ENCODE measurements at regions not wholly inside any gene's neighbourhood (a gene's known extent, or its start where the extent isn't known, plus 50 kb on each side); places are given as distances from the start of the nearest gene placed in this dataset.
"Not testable (repeated sequence)": the region's sequence is repeated elsewhere in the genome, so short reads cannot be mapped to it uniquely, and the experiment has no call there.

DNA sequence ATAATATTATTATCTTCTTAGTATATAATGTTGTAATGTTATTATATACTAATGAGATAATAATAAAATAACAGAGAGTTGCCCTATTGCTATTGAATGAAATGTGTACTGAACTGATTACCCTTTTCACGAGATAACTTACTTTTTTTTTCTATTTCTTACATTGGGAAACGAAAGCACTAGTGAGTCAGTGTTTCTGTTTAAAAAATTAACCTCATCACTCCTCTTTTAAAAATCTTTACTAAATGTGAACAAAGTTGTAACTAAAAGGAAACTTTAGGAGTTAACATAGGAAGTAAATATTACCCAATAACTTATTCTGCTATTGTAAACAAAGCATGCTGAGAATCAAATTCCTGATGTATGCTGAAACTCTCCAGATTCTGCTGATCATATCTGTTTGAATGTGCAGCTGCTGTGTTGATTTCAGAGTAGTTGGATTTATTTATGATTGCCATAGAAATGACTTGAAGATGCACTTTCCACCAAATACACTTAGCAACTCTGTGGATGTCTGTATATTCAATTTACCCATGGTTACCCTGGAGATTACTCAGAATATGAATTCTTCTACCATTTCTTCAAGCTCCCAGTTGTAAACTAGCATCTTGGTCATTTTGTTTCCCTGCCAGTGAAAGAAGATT, 523.4 kb downstream of the TENT5A start:
- DNase-seq: peak; percentile 73

DNA sequence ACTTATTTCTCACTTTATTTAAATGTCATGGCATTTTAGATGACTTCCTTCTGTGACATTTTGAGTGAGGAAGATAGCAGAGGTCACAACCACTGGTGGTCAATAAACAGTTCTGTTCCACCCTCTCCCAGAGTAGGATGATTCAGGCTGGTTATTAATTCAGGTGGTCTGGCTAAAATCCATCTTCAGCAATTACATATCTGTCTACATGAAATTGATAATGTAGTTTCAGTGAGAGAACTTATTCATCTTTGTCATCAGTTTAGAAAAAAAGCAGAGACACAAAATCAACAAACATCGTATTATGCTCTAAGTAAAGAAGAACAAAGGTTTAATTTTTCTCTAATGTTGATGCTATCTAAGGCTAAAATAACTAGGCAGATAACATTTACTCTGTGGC, 525.5 kb downstream of the TENT5A start:
- DNase-seq: no peak

DNA sequence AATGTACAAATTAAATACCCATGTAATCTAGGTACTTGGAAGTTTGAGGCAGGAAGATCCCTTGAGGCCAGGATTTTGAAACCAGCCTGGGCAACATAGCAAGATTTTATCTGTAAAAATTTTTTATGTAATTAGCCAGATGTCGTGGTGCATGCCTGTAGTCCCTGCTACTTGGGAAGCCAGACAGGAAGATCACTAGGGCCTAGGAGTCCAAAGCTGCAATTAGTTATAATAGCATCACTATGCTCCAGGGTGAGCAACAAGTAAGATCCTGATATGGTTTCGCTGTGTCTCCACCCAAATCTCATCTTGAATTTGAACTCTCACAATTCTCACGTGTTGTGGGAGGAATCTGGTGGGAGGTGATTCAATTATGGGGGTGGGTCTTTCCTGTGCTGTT, 535.8 kb downstream of the TENT5A start:
- DNase-seq: no peak

DNA sequence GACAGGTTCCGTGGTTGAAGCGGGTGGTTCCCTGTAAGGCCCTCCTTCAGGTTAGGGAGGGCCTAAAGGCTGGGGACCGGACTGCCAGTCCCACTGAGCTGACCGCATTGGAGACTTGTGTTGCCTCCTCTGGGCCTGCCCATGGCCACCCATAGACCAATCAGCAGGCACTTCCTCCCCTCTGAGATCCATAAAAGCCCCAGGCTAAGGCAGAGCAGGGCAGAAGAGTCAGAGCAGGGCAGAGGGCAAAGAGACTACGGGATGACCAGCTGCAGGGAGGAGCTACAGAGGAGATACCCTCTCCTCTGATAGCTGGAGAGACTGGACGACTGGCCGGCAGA, 537.4 kb downstream of the TENT5A start:
- no peak for DNase-seq

DNA sequence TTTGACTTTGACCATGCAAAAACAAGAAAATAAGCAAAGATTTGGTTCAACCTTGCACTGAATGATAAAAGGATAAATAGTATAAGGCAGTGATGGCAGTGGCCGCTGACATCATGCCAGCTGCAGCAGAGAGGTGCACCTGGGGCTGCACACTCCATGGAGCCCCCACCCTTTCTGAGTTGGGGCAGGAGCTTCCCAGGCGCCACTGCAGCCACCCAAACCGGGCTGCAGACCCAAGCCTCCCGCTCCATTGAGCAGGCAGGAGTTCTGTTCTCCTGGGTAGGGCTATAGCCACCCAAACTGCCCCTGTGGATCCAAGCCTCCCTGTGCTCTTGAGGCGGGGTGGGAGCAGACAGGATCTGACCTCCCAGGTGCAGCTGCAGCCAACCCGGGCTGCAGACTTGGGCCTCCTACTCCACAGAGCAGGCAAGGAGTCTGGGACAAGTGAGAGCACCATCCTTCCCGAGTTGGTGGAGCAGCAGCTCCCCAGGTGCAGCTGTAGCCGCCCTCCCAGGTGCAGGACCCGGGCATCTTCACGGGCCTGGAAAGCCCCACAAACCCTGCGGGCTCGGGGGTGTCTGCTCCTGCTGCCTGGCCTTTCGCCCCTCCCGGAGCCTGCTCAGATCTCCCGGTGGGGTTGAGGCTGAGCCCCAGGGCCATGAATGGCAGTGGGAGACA, 537.9 kb downstream of the TENT5A start:
- no peak for DNase-seq

DNA sequence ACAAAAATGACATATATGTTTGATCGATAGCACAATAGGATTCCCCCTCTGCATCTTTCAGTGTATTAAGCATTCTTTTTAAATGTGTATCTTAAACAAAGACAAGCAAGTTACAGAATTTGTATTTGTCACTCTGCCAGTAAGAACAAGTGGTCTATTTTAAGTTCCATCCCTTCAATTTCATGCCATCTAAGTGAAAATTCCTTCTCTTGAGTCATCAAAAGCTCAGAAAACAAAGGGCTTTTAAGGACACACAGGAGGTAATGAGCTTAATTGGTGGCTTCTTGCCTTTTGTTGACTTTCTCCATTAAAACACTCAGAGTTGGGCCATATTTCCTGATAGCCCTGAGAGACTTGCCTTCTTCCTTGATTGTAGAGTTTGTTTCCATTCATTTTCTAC, 547.8 kb downstream of the TENT5A start:
- peak; percentile 61 for DNase-seq

DNA sequence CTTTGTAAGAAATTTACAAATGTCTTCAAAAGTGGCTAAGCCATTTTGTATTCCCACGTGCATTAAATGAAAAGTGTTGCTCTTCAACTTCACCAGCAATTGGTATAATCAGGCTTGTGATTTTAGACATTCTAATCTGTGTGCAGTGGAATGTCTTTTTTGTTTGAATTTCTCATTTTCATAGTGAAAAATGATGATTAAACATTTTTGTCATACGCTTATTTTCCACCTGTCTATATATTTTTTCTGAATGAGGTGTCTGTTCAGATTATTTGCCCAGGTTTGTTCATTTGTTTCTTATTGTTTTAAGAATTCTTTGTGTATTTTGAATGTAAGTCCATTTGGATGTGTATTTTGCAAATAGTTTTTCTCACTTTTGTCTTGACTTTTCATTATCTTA, 558.1 kb downstream of the TENT5A start:
- DNase-seq: no peak

DNA sequence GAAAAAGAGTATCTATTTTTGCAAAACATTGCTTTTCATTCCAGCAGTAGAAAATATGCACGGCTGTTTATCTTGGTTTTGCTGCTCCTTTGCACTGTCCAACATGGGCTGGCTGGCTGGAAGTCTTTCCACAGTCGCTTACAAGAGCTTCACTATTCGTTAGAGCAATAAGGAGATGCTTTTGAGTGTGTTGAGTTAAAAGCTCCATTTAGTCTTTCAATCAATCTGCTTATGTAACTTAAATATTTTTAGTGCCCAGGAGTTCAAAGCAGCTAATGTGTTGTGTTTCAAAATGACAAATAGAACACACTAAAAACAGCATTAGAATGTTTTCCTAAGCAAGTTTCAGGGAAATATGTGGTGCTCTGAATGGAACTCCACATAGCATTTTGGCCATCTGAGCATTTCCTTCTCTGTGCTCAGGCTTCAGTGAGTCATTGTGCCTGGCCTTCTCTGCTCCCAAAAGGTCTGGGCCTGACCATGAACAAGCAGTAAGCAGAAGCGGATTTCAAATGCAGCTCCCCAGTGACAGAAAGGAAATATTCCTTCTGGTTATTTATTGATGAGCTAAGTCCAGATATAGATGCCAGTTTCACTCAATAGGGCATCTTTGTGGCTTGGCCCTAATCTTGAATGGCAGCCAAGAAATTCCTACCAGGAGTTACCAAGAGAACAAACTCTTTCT, 580.3 kb downstream of the TENT5A start:
- DNase-seq: peak; percentile 62

DNA sequence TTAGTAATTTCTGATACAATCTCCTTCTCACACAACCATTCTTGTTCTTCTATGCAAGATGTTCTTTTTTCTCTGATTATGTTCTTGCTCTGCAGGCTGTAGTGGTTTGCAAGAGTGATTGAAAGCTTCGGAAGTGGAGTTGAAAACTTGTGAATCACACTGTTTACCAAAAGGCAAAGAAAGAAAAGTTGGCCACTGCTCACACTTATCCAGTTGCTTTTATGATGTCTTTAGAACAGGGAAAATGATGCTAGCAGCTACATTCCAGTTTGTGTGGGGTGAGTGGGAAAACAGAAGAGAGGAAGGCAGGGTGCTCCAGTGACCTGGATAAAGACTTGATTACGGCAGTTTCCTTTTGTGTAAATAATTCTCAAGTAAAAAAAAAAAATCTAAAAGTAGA, 583.3 kb downstream of the TENT5A start:
- peak; percentile 42 for DNase-seq

DNA sequence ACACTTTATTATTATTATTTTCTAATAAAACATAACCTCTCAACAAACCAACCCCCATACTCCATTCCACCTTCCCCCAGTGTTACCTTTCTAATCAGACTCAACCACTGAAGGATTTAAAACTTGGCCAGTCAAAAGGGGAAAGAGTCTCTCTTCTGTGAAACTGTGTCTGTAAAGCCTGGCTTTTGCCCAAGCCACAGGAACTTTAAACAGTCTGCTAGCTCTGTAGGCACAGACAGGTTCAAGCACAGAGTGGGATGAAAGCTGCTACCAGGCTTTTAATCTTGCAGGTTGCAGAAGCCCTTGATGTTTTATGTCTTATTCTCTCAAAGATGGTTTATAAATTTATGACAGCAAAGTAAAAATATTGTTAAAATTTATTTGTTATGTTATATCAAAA, 585.7 kb downstream of the TENT5A start:
- peak; percentile 67 for DNase-seq

DNA sequence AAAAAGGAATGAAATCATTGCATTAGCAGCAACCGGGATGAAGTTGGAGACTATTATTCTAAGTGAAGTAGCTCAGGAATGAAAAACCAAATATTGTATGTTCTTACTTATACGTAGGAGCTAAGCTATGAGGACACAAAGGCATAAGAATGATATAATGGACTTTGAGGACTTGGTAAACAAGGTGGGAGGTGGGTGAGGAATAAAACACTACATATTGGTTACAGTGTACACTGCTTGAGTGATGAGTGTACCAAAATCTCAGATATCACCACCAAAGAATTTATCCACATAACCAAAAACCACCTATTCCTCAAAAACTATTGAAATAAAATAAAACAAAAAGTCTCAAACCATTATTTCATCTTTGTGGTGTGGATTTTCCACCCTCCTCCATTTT, 593.5 kb downstream of the TENT5A start:
- DNase-seq: peak; percentile 3

DNA sequence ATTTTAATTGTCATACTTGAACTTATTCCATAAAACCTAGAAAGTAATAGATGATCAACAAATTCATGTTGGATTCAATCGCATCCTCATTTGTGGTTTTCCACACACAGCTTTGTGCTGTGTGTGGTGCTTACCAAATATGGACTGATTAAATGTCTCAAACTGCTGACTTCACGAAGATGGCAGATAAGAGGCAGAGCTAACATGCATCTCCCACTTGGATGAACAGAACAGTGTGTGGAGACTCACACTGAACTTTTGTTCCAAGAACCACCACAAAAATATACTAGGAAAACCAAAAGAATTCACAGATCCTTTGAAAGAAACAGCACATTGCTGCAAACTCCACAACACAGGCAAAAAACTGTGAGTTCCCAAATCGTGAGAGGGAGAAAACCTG, 603.7 kb downstream of the TENT5A start:
- peak; percentile 48 for DNase-seq

DNA sequence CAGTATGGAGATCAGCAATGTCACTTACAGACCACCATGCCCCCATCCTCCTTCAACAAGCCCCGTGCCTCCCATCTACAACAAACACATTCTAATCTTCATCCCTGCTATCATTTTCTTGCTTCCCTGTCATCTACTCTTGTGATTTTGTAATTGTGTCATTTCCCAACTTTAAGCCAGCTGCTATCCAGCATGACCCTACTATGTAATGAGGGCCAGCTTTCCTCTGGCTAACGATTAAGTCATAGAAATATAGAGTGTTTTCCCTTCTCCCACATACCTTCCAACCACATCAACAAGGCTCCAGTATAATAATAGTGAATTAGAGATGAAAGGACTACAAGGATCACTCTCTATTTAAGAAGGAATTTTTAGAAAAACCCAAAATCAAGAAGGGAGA, 607.0 kb downstream of the TENT5A start:
- DNase-seq: peak; percentile 11

DNA sequence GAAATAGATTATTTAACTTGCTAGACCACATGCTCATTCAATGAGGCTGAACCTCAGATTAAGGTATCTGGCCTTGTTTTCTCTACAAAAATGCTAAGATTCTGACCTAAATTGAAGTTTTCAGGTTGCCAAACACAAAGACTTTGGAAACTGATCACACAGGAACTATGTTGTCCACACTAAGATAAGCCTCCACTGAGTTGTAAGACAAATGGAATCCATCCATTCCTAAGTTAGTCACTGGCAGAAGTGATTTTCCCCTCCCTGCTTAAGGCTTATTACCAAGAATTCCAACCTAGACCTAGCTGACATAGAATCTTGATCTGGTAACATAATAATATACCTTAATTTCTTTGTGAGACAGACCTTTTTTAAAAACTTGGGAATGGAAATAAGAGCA, 608.1 kb downstream of the TENT5A start:
- peak; percentile 9 for DNase-seq

DNA sequence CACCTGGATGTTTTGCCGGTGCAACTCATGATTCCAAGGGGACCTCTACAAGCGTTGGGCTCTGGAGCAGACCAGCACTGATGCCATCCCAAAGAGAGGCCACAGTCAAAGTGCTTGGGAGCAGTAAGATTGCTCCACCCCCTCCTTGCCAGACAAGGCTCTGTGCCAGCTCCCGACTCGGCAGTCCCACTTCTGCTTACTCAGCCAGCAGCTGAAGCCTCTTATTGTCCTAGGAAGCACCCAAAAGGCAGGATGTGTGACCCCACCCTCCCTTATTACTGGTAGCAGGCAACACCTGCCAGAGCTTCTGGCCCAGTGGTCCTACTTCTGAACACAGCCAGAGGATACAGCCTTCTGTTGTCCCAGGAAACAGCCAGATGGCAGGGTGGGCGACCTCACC, 614.2 kb downstream of the TENT5A start:
- DNase-seq: no peak

DNA sequence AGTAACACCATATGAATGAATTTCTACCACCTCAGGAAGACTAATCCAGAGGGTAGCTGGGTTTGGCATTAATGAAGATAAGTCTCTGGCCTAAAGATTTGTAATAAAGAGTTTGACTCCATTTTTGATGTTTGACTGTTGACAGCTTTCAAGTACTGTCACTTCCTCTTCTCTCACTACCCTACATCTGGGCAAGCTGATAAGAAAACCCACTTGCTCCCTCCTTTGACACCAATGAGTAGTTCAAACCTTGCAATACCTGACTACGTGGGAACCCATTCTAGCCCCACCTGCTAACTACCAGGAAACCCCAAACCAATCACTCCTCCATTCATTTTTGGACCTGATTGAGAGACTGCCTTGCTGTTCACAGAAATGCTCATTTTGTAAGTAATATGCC, 621.5 kb downstream of the TENT5A start:
- DNase-seq: no peak

DNA sequence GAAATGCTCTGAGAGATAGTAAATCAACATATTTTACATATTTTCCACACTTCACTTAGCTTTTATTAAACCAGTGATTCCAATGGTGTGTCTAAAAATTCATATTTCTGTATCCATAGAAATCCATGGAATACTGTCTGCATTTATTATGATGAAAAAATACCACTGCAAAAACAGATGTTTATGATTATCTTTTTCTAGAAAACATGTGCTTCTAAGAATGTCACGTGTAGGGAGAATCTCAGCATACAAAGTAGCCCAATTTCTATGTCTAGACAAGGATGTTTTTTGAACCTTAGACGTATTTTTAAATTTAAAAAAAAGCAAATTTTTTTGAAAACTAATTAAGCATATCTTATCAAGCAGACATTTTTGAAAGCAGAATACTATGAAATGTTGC, 622.4 kb downstream of the TENT5A start:
- DNase-seq: peak; percentile 8

DNA sequence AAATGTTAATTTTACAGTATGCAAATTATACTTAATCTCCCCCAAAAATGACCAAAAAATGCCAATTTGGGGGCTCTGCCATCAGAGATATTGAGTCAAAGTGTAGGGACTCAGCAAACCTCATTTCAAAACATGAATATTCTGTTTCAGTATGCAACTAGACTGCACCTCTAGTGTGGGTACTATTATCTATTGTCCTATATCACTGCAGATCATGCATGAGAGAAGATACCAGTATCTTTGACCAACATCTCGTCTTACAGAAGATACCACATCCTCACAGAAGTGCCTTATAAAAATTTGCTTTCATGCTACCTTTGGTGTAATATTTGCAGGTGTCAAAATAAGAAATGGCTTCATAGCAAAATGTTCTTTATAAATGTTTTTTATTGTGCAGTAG, 623.8 kb downstream of the TENT5A start:
- DNase-seq: no peak

DNA sequence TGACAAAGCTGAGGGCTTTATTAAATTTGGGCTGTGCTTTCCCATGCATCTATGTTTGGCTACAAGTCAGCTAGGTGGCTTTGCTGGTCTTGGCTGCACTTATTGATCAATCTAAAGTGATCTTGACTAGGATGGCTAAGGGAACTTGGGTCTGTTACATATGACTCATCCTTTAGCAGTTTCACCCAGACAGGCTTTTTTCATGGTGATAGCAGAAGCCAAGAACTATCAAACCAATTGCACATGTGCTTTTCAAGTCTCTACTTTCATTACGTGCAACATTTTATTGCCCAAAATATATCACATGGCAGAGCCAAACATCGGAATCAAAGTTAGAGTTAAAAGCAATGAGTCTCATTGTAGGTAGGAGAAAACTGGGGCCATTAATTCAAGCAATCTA, 626.3 kb downstream of the TENT5A start:
- DNase-seq: peak; percentile 40

DNA sequence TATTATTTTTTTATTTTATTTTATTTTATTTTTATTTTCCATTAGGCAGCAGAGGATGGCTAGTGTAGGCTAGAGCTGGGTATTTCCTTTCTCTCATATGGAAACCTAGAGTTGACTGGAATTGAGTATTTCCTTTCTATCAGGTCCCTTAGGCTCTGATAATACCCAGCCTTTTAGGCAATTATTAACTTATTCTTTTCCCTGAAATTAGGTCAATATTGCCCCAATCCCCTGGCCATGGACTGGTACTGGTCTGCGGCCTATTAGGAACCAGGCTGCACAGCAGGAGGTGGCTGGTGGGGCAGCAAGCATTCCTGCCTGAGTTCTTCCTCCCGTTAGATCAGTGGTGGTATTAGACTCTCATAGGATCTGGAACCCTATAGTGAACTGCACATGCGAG, 632.2 kb downstream of the TENT5A start:
- DNase-seq: no peak

DNA sequence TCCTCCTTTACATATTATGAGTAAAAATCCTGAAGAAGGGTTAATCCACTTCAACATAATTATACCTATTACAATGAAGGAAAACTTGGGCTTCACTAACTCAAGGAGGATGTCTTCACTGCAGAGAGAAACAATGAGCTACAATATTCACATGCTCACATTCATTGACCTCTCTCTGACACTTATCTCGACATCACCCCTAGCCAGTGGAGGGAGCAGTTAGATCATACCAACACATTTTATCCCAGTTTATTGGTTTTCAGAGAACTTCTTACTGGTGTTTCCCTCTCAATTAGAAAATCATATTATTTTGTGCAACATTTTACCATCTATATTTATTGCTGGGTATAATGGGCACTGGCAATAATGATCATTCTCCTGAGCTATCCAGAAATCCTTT, 646.5 kb downstream of the TENT5A start:
- no peak for DNase-seq

DNA sequence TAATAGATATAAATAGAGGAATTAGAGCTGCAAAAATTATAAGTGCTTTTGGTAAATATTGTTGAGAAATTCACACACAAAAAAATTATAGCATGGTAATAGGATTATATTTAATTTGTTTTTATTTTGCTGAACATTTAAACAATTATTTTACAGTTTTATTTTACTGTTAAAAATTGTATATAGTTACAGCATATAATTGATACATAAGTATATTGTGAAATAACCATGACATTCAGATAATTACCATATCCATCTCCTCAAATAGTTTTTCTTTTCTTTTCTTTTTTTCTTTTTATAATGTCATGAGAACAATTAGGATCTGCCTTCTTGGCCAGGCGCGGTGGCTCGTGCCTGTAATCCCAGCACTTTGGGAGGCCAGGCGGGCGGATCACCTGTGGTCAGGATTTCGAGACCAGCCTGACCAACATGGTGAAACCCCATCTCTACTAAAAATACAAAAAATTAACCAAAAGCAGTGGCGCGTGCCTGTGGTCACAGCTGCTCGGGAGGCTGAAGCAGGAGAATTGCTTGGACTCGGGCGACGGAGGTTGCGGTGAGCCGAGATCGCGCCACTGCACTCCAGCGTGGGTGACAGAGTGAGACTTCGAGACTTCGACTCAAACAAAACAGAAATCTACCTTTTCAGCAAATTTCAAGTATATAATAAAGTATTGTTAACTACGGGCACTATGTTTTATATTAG, 654.2 kb downstream of the TENT5A start:
- DNase-seq: no peak

DNA sequence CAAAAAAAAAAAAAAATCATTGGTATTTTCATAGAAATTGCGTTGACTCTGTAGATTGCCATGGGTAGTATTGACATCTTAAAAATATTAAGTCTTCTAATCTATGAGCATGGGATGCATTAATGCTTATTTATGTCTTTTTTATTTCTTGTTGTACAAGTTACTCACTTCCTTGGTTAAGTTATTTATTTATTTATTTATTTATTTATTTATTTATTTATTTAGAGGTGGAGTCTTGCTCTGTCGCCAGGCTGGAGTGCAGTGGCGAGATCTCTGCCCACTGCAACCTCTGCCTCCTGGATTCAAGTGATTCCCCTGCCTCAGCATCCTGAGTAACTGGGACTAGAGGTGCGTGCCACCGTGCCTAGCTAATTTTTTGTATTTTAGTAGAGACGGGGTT, 656.0 kb downstream of the TENT5A start:
- DNase-seq: not testable (repeated sequence)

DNA sequence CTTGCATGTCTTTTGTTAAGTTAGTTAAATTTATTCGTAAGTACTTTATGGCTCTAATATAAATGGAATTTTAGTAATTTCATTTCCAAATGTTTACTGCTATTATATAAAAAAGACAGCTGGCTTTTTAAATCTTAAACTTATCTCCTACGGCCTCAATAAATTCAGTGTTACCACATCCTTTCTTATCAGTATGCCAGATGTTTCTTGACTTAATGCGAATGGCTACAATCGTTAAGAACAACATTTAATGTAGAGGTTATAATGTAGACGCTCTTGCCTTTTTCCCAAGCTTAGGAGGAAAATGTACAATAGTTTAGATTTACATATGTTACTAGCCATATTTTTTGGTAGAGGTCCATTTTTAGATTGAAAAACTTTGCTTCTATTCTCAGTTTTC, 659.4 kb downstream of the TENT5A start:
- DNase-seq: no peak
